HUDEP-2 (cell line): ENCODE measurements at regions not wholly inside any gene's neighbourhood (a gene's known extent, or its start where the extent isn't known, plus 50 kb on each side); places are given as distances from the start of the nearest gene placed in this dataset.

Experiments
- DNase-seq, 76 experiments: peaks; one replicate each; lab custom pipeline; 2025; ENCODE audit not compliant: unreplicated experiment in 76 of 76; lab: John Stamatoyannopoulos, UW

DNA sequence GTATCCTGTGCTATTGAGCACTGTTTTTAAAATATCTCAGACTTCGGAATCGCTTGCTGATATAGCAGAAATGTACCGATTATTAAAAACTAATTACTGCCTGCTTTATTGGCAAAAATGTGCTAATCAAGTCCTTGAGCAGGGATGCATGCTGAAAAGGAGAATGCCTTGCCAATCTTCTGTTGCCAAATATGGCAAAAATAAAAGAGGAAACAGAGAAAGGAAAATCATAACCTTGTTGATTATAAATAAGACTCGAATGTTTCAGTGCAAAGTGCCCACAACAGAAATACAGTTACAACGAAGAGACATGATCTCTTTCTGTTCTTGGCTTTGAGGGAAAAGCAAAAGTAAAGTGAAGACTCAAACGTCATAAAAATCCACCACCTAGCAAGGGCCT, 248.5 kb downstream of the TMEM182 start:
- DNase-seq = no peak

DNA sequence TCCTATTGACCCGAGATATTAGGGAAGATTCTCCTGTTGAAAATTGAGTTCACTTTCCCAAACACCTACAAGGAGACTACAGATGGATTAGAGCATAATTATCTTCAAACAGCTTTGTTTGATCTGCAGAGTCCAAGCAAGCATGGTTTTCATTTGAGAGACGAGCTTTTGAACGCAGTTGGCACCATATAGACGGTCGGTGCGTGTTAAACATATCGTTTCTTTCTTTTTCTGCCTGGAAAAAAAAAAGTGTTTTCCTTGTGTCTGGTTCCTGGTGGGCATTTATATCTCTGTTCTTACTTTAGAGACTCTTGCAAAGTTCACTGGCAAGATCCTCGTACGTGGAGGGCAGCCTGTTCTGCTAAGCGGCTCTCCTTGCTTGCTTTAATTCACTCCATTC, 248.9 kb downstream of the TMEM182 start:
- DNase-seq = no peak

DNA sequence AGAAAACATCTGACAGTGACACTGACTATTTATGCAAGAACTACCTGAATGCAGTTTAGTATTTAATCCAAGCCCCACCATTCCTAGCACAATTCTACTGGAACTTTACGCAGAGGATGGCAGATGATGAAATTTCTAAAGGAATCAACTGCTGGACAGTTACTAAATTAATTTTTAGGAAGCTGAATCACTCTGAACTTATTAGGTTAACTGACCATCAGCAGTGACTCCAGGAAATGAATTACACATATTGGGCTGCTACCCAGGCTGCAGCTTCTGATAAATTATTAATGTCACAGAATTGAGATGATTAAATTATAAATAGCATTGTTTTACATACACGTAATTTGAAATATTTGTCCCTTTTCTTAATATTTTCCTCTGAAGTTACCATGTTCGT, 250.8 kb downstream of the TMEM182 start:
- no peak for DNase-seq

DNA sequence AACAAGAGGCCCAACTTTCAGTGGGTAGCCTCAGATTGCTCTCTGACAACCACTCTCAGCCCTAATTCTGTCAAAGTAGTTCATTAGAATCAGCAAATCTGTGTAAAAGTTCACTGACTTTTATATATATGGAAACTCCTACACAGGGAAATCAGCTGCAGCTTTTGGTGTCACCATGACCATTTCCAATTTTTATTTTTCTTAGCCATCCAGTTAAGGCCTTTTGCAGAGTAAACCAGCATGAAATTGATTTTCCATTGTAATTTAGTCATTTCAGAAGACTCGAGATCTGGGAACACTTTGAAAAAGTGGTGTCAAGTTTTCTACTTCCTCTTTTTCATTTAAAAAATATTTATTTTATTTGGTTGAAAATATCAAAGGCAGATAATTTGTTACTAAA, 263.2 kb downstream of the TMEM182 start:
- no peak for DNase-seq

DNA sequence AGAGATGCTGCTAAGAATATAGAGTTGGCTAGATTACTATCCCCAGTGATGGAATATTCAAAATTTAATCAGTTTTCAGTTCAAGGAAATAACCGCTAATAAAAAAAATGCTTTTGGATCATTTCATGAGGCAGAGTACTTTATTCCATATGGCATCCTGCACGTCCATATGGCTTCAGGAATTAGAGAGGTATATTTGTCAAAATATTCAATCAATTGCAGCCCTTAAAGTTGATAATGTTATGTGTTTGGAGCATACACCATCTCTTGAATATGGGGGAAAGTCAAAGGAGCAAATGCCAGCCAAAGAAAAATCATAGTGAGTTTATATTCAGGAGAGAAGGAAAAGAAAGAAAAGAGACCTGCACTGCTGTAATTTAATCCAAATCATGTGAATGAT, 266.4 kb downstream of the TMEM182 start:
- DNase-seq = no peak
